Ishikawa (cell line): ENCODE measurements at regions not wholly inside any gene's neighbourhood (a gene's known extent, or its start where the extent isn't known, plus 50 kb on each side); places are given as distances from the start of the nearest gene placed in this dataset.

Experiments
- CREB1 ChIP-seq: IDR thresholded peaks from 2 replicates; pipeline ENCODE4 v1.6.1; 2012; ENCODE audit warnings: low read depth
- EP300 ChIP-seq: IDR thresholded peaks from 2 replicates; pipeline ENCODE4 v1.6.1; 2012; ENCODE audit warnings: borderline replicate concordance
- MAX ChIP-seq: IDR thresholded peaks from 2 replicates; pipeline ENCODE4 v1.6.1; 2012
- RAD21 ChIP-seq: IDR thresholded peaks from 2 replicates; pipeline ENCODE4 v1.6.1; 2012; ENCODE audit warnings: low read depth
- REST ChIP-seq: IDR thresholded peaks from 2 replicates; pipeline ENCODE4 v1.6.1; 2012; ENCODE audit warnings: low read depth, mild to moderate bottlenecking
- TAF1 ChIP-seq: IDR thresholded peaks from 2 replicates; pipeline ENCODE4 v1.6.1; 2012; ENCODE audit warnings: low read depth, mild to moderate bottlenecking
- TEAD4 ChIP-seq: IDR thresholded peaks from 2 replicates; pipeline ENCODE4 v1.6.1; 2012
- YY1 ChIP-seq: IDR thresholded peaks from 2 replicates; pipeline ENCODE4 v1.6.1; 2012; ENCODE audit warnings: low read depth
- ZBTB7A ChIP-seq: IDR thresholded peaks from 2 replicates; pipeline ENCODE4 v1.6.1; 2012; ENCODE audit warnings: low read depth

GRCh38 chr5:108660291-108660690 lies 87.4 kb upstream of the FER start:
- TF ChIP-seq RAD21 (no peak), YY1 (no peak), CREB1 (no peak), TAF1 (no peak), MAX (no peak), EP300 (no peak), REST (no peak), TEAD4 (no peak), ZBTB7A (no peak)
